ENCODE measurements at regions not wholly inside any gene's neighbourhood (a gene's known extent, or its start where the extent isn't known, plus 50 kb on each side); places are given as distances from the start of the nearest gene placed in this dataset.

- no peak for DNase-seq (ENCODE audit: low read depth)
Measured at GRCh38 chr3:25229586-25229985, 198.5 kb upstream of the RARB start.

- no peak for DNase-seq (ENCODE audit: low read depth)
Measured at GRCh38 chr3:25235031-25235430, 193.0 kb upstream of the RARB start.

GRCh38 chr3:25235466-25235865 lies 192.6 kb upstream of the RARB start:
- peak; percentile 41 for DNase-seq (ENCODE audit: low read depth)

GRCh38 chr3:25237602-25238001 lies 190.5 kb upstream of the RARB start:
- no peak for DNase-seq (ENCODE audit: low read depth)

GRCh38 chr3:25239042-25239441 lies 189.0 kb upstream of the RARB start:
- DNase-seq (ENCODE audit: low read depth) = no peak

- no peak for DNase-seq (ENCODE audit: low read depth)
Measured at GRCh38 chr3:25246913-25247312, 181.2 kb upstream of the RARB start.

- no peak for DNase-seq (ENCODE audit: low read depth)
Measured at GRCh38 chr3:25252291-25252690, 175.8 kb upstream of the RARB start.

GRCh38 chr3:25257026-25257425 lies 171.0 kb upstream of the RARB start:
- DNase-seq (ENCODE audit: low read depth) = peak; percentile 75

- DNase-seq (ENCODE audit: low read depth) = peak; percentile 10
Measured at GRCh38 chr3:25259871-25260270, 168.2 kb upstream of the RARB start.

GRCh38 chr3:25262322-25262721 lies 165.7 kb upstream of the RARB start:
- no peak for DNase-seq (ENCODE audit: low read depth)

- no peak for DNase-seq (ENCODE audit: low read depth)
Measured at GRCh38 chr3:25265284-25265683, 162.8 kb upstream of the RARB start.

GRCh38 chr3:25266677-25267076 lies 161.4 kb upstream of the RARB start:
- DNase-seq (ENCODE audit: low read depth) = no peak

- no peak for DNase-seq (ENCODE audit: low read depth)
Measured at GRCh38 chr3:25272090-25272489, 156.0 kb upstream of the RARB start.

- DNase-seq (ENCODE audit: low read depth) = no peak
Measured at GRCh38 chr3:25273582-25274171, 154.4 kb upstream of the RARB start.

GRCh38 chr3:25277503-25277902 lies 150.6 kb upstream of the RARB start:
- no peak for DNase-seq (ENCODE audit: low read depth)

- no peak for DNase-seq (ENCODE audit: low read depth)
Measured at GRCh38 chr3:25281041-25281731, 146.9 kb upstream of the RARB start.

- DNase-seq (ENCODE audit: low read depth) = no peak
Measured at GRCh38 chr3:25281732-25282126, 146.3 kb upstream of the RARB start.

- no peak for DNase-seq (ENCODE audit: low read depth)
Measured at GRCh38 chr3:25283613-25284012, 144.4 kb upstream of the RARB start.

GRCh38 chr3:25284249-25284648 lies 143.8 kb upstream of the RARB start:
- no peak for DNase-seq (ENCODE audit: low read depth)

- no peak for DNase-seq (ENCODE audit: low read depth)
Measured at GRCh38 chr3:25287291-25287884, 140.7 kb upstream of the RARB start.

GRCh38 chr3:25288413-25288812 lies 139.7 kb upstream of the RARB start:
- DNase-seq (ENCODE audit: low read depth) = no peak

GRCh38 chr3:25289156-25289555 lies 138.9 kb upstream of the RARB start:
- DNase-seq (ENCODE audit: low read depth) = no peak

GRCh38 chr3:25289663-25290062 lies 138.4 kb upstream of the RARB start:
- no peak for DNase-seq (ENCODE audit: low read depth)

GRCh38 chr3:25291481-25291905 lies 136.6 kb upstream of the RARB start:
- DNase-seq (ENCODE audit: low read depth) = no peak
